GM23338 (cell line): ENCODE measurements at regions not wholly inside any gene's neighbourhood (a gene's known extent, or its start where the extent isn't known, plus 50 kb on each side); places are given as distances from the start of the nearest gene placed in this dataset.

Experiments used
- ATAC-seq: fragments of 200-7000 bp; cut with Tn5 transposase; 3 replicates; pipeline ENCODE4 v1.9.1; 2020
- DNase-seq: peaks from one replicate; pipeline ENCODE4 v3.0.0-alpha.2; 2015; ENCODE audit warnings: low spot score
- H2AFZ ChIP-seq: fragments of 200-600 bp; sonication (generic); 2 replicates; pipeline ENCODE4 v1.8.0; 2016; ENCODE audit warnings: antibody characterized with exemption, mild to moderate bottlenecking, moderate library complexity
- H3F3A ChIP-seq: fragments of 200-600 bp; sonication (generic); replicated peaks from 2 replicates; pipeline ENCODE4 v1.8.0; 2017; ENCODE audit warnings: antibody characterized with exemption, mixed run types, low read depth
- H3K27ac ChIP-seq: fragments of 200-600 bp; sonication (generic); 2 replicates; pipeline ENCODE4 v1.6.1; 2016; ENCODE audit warnings: low read depth
- H3K27me3 ChIP-seq: fragments of 200-600 bp; sonication (generic); 2 replicates; pipeline ENCODE4 v1.8.0; 2016; ENCODE audit warnings: mild to moderate bottlenecking, mixed run types, moderate library complexity; ENCODE audit not compliant: insufficient read depth
- H3K36me3 ChIP-seq: fragments of 200-600 bp; sonication (generic); 2 replicates; pipeline ENCODE4 v1.8.0; 2016; ENCODE audit warnings: mild to moderate bottlenecking; ENCODE audit not compliant: insufficient read depth
- H3K4me1 ChIP-seq: fragments of 200-600 bp; sonication (generic); 2 replicates; pipeline ENCODE4 v1.8.0; 2016; ENCODE audit warnings: mild to moderate bottlenecking, moderate library complexity; ENCODE audit not compliant: insufficient read depth
- H3K4me2 ChIP-seq: fragments of 200-600 bp; sonication (generic); 2 replicates; pipeline ENCODE4 v1.7.1; 2017; ENCODE audit warnings: mixed run types
- H3K4me3 ChIP-seq: fragments of 200-600 bp; sonication (generic); 2 replicates; pipeline ENCODE4 v1.6.1; 2016; ENCODE audit warnings: mixed run types
- H3K79me2 ChIP-seq: fragments of 200-600 bp; sonication (generic); replicated peaks from 2 replicates; pipeline ENCODE4 v1.8.0; 2017; ENCODE audit warnings: mild to moderate bottlenecking; ENCODE audit not compliant: insufficient read depth
- H3K9me2 ChIP-seq: fragments of 200-600 bp; sonication (generic); 2 replicates; pipeline ENCODE4 v1.8.0; 2017; ENCODE audit not compliant: insufficient read depth
- H4K20me1 ChIP-seq: fragments of 200-600 bp; sonication (generic); replicated peaks from 2 replicates; pipeline ENCODE4 v1.8.0; 2017; ENCODE audit warnings: mild to moderate bottlenecking; ENCODE audit not compliant: insufficient read depth
- H3K27ac Mint-ChIP-seq: 2 replicates; pipeline ENCODE4 v1.8.0; 2020; ENCODE audit warnings: inconsistent platforms, mild to moderate bottlenecking, moderate library complexity, mixed read lengths
- H3K27me3 Mint-ChIP-seq: 3 replicates; pipeline ENCODE4 v1.8.0; 2022; ENCODE audit warnings: low read depth, mild to moderate bottlenecking, moderate library complexity, mixed read lengths, inconsistent platforms; ENCODE audit not compliant: insufficient read depth, poor library complexity
- H3K36me3 Mint-ChIP-seq: 3 replicates; pipeline ENCODE4 v1.8.0; 2021; ENCODE audit warnings: low read depth, mild to moderate bottlenecking, inconsistent platforms, moderate library complexity, mixed read lengths
- H3K4me1 Mint-ChIP-seq: 3 replicates; pipeline ENCODE4 v1.8.0; 2020; ENCODE audit warnings: mild to moderate bottlenecking, inconsistent platforms, mixed read lengths
- H3K4me3 Mint-ChIP-seq: 3 replicates; pipeline ENCODE4 v1.8.0; 2021; ENCODE audit warnings: moderate library complexity, mild to moderate bottlenecking, inconsistent platforms, mixed read lengths
- H3K9me3 Mint-ChIP-seq: 3 replicates; pipeline ENCODE4 v1.8.0; 2020; ENCODE audit warnings: moderate library complexity, mild to moderate bottlenecking, inconsistent platforms, mixed read lengths
- CREB1 ChIP-seq: fragments of 250-450 bp; sonication (Bioruptor Pico); IDR thresholded peaks from 2 replicates; pipeline ENCODE4 v1.5.0; 2020; ENCODE audit warnings: low read depth, mild to moderate bottlenecking, moderate library complexity
- EZH2phosphoT487 ChIP-seq: fragments of 200-600 bp; sonication (generic); IDR thresholded peaks from one replicate; pipeline ENCODE4 v1.8.1; 2018; ENCODE audit warnings: antibody characterized with exemption; ENCODE audit not compliant: unreplicated experiment
- JUNB ChIP-seq: IDR thresholded peaks from one replicate; pipeline ENCODE4 v1.6.1; 2016; ENCODE audit warnings: antibody characterized with exemption; ENCODE audit not compliant: unreplicated experiment
- STAT1 ChIP-seq: IDR thresholded peaks from one replicate; pipeline ENCODE4 v1.6.1; 2016; ENCODE audit warnings: antibody characterized with exemption; ENCODE audit not compliant: unreplicated experiment
- ZNF331 ChIP-seq: fragments of 250-450 bp; sonication (Bioruptor Pico); IDR thresholded peaks from 2 replicates; pipeline ENCODE4 v1.5.0; 2020; ENCODE audit warnings: low read depth, mild to moderate bottlenecking, moderate library complexity
- ZNF462 ChIP-seq: fragments of 250-450 bp; sonication (Bioruptor Pico); IDR thresholded peaks from 2 replicates; pipeline ENCODE4 v1.5.0; 2020; ENCODE audit warnings: mild to moderate bottlenecking, moderate library complexity
- TF ChIP-seq, protein P1 (sequence below): IDR thresholded peaks from one replicate; pipeline ENCODE4 v1.6.1; 2018; ENCODE audit warnings: antibody characterized with exemption; ENCODE audit not compliant: unreplicated experiment
- TF ChIP-seq, protein P2 (sequence below): IDR thresholded peaks from 2 replicates; pipeline ENCODE4 v1.6.1; 2016; ENCODE audit warnings: antibody characterized with exemption

DNA sequence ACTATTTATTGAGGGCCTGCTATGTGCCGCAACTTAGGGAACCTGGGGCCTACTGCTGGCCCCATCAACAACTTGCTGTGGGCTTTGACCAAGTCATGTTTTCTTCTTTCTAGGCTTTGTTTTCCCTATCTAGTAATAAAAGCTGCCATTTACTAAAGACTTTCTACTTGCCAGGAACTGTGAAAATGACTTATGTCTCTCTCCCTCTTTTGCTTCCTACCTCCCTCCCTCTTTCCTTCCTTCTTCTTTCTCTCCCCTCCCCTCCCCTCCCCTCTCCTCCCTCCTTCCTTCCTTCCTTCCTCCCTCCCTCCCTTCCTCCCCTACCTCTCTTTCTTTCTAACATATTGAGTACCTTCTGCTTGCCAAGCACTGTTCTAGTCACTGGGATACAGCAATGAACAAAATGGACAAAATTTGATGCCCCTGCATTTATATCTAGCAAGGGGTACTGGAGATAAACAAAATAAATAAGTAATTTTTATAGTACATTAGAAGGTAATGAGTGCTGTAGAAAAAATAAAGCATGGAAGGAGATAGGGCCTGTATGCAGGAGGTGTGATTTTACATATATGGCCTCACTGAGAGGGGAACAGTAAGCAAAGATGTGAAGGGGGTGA lies 170.3 kb upstream of the USP24 start (continued):
- TF ChIP-seq, protein P1, sequence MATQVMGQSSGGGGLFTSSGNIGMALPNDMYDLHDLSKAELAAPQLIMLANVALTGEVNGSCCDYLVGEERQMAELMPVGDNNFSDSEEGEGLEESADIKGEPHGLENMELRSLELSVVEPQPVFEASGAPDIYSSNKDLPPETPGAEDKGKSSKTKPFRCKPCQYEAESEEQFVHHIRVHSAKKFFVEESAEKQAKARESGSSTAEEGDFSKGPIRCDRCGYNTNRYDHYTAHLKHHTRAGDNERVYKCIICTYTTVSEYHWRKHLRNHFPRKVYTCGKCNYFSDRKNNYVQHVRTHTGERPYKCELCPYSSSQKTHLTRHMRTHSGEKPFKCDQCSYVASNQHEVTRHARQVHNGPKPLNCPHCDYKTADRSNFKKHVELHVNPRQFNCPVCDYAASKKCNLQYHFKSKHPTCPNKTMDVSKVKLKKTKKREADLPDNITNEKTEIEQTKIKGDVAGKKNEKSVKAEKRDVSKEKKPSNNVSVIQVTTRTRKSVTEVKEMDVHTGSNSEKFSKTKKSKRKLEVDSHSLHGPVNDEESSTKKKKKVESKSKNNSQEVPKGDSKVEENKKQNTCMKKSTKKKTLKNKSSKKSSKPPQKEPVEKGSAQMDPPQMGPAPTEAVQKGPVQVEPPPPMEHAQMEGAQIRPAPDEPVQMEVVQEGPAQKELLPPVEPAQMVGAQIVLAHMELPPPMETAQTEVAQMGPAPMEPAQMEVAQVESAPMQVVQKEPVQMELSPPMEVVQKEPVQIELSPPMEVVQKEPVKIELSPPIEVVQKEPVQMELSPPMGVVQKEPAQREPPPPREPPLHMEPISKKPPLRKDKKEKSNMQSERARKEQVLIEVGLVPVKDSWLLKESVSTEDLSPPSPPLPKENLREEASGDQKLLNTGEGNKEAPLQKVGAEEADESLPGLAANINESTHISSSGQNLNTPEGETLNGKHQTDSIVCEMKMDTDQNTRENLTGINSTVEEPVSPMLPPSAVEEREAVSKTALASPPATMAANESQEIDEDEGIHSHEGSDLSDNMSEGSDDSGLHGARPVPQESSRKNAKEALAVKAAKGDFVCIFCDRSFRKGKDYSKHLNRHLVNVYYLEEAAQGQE, result no peak
- TF ChIP-seq JUNB (no peak), STAT1 (no peak)

- Histone ChIP-seq H3K79me2 (no peaks in the 10 kb centered on the region), H3K4me1 (no peaks in the 10 kb centered on the region), H3K9me2 (no peaks in the 10 kb centered on the region), H3K4me3 (no peak overlapping the region), H4K20me1 (no peaks in the 10 kb centered on the region), H3K36me3 (no peaks in the 10 kb centered on the region), H3K27me3 (no peaks in the 10 kb centered on the region), H3F3A (no peaks in the 10 kb centered on the region), H3K4me2 (no peak overlapping the region), H2AFZ (no peak overlapping the region), H3K27ac (no peak overlapping the region)
- no peaks in the 10 kb centered on the region for H3K36me3 Mint-ChIP-seq
- DNase-seq, result no peak
- no peak for ATAC-seq
- no peak overlapping the region for H3K27ac Mint-ChIP-seq
- peaks cover 4% of the 10 kb centered on the region for H3K27me3 Mint-ChIP-seq
- no peaks in the 10 kb centered on the region for H3K4me1 Mint-ChIP-seq
- H3K9me3 Mint-ChIP-seq, result 0 out of 3 replicates have a peak, but pooled peaks cover 4% of the 10 kb centered on the region
- H3K4me3 Mint-ChIP-seq, result no peak overlapping the region
- no peak for TF ChIP-seq ZNF331
- TF ChIP-seq, protein P2, sequence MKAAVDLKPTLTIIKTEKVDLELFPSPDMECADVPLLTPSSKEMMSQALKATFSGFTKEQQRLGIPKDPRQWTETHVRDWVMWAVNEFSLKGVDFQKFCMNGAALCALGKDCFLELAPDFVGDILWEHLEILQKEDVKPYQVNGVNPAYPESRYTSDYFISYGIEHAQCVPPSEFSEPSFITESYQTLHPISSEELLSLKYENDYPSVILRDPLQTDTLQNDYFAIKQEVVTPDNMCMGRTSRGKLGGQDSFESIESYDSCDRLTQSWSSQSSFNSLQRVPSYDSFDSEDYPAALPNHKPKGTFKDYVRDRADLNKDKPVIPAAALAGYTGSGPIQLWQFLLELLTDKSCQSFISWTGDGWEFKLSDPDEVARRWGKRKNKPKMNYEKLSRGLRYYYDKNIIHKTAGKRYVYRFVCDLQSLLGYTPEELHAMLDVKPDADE, result no peak
- TF ChIP-seq, protein P1, result no peak
- no peak for TF ChIP-seq CREB1 (CRISPR knock-in tag)
- TF ChIP-seq ZNF462 (CRISPR knock-in tag), result no peak
- no peak for TF ChIP-seq JUNB
- no peak for TF ChIP-seq STAT1
- no peak for TF ChIP-seq EZH2phosphoT487
These were observed 169.5 kb upstream of the USP24 start for GRCh38 chr1:55384637-55385036.
